GM12872 (cell line): ENCODE measurements at regions not wholly inside any gene's neighbourhood (a gene's known extent, or its start where the extent isn't known, plus 50 kb on each side); places are given as distances from the start of the nearest gene placed in this dataset.

ENCODE experiments used
- TF ChIP-seq, protein P1 (sequence below): IDR thresholded peaks from 3 replicates; pipeline ENCODE4 v1.5.1; 2011; ENCODE audit warnings: low read depth, mild to moderate bottlenecking, low read length, moderate library complexity; ENCODE audit not compliant: insufficient read depth

DNA sequence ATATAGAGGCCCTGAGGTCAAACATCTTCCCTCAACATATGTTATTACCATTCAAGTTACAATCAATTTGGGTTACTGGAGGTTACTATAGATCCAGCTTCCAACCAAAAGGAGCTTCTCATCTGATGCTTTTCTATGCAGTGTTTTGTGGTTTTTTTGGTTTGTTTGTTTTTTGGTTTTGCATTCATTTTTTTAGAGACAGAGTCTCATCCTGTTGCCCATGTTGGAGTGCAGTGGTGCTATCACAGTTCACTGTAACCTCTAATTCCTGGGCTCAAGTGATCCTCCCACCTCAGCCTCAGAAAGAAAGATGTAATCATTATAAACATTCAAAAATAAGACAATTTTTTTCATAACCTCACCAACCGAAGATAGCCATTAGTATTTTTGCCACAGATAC lies 124.4 kb upstream of the JARID2 start:
- TF ChIP-seq, protein P1, sequence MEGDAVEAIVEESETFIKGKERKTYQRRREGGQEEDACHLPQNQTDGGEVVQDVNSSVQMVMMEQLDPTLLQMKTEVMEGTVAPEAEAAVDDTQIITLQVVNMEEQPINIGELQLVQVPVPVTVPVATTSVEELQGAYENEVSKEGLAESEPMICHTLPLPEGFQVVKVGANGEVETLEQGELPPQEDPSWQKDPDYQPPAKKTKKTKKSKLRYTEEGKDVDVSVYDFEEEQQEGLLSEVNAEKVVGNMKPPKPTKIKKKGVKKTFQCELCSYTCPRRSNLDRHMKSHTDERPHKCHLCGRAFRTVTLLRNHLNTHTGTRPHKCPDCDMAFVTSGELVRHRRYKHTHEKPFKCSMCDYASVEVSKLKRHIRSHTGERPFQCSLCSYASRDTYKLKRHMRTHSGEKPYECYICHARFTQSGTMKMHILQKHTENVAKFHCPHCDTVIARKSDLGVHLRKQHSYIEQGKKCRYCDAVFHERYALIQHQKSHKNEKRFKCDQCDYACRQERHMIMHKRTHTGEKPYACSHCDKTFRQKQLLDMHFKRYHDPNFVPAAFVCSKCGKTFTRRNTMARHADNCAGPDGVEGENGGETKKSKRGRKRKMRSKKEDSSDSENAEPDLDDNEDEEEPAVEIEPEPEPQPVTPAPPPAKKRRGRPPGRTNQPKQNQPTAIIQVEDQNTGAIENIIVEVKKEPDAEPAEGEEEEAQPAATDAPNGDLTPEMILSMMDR = no peak

- TF ChIP-seq, protein P1 = no peak
These were observed 123.8 kb upstream of the JARID2 start for GRCh38 chr6:15121977-15122550.

DNA sequence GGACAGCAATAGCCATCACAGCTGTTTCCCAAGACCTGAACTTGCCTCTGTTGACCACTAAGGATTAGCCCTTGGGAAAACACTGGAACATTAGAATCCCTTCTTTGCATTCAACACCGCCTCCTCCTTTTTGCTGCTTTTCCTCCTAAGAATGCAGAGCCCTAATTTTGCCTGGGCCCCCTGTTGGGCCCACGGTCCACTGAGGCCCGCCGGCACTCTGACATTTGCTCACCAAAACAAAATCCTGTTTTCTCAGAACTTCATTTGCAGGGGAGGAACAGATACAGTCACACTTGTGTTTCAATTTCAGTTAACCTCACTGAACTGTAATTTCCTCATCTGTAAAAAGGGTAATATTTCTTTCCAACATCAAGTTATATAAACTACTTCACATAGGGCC lies 116.0 kb upstream of the JARID2 start:
- TF ChIP-seq, protein P1 = no peak

GRCh38 chr6:15131234-15131633 lies 114.6 kb upstream of the JARID2 start:
- TF ChIP-seq, protein P1 = no peak

DNA sequence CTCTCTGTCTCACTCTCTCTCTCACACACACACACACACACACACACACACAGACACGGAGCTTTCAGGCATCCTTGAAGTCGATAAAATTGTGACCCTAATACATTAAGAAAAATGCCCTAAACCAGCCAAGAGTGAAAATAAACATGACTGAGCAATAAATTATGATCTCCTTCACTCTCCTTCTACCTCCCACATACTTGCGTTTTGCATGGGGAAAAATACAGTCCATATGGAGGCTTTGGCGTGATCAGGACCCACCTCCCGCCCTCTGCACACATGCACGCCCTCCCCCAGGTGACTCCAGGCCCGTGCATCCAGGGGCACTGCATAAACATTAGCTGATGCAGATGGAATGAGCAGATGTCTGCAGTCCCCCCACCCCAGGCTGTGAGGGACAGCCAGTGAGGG lies 114.2 kb upstream of the JARID2 start:
- TF ChIP-seq, protein P1 = no peak

GRCh38 chr6:15132167-15132566 lies 113.7 kb upstream of the JARID2 start:
- TF ChIP-seq, protein P1 = no peak

- TF ChIP-seq, protein P1 = no peak
These were observed 112.8 kb upstream of the JARID2 start for GRCh38 chr6:15132854-15133670.
